Astrocyte of the spinal cord (primary cell): ENCODE measurements at regions not wholly inside any gene's neighbourhood (a gene's known extent, or its start where the extent isn't known, plus 50 kb on each side); places are given as distances from the start of the nearest gene placed in this dataset.

ENCODE experiments used
- DNase-seq: peaks from one replicate; pipeline ENCODE4 v3.0.0; 2011; ENCODE audit warnings: low read depth, low spot score
- H3K4me3 ChIP-seq: 2 replicates; pipeline ENCODE4 v1.5.1; 2011; ENCODE audit warnings: low read depth, mild to moderate bottlenecking, low read length, moderate library complexity
- CTCF ChIP-seq: IDR thresholded peaks from 2 replicates; pipeline ENCODE4 v1.5.1; 2012; ENCODE audit warnings: low read depth, mild to moderate bottlenecking, low read length, inconsistent platforms
- in situ Hi-C: cut with HindIII; loops from 2 replicates; pipeline ENCODE4 v1.10.0; 2017; ENCODE audit warnings: low sequenced_read_pairs

- in situ Hi-C loops = no loop called here
- no peak for TF ChIP-seq CTCF
- DNase-seq = no peak
- no peak overlapping the region for H3K4me3 ChIP-seq
Observed at GRCh38 chr17:12548558-12548957, 117.1 kb upstream of the MYOCD start.

GRCh38 chr17:12549499-12550041, 116.1 kb upstream of the MYOCD start:
- no peak for TF ChIP-seq CTCF
- in situ Hi-C loops = no loop called here
- DNase-seq = peak; percentile 25
- H3K4me3 ChIP-seq = no peak overlapping the region

- in situ Hi-C loops = no loop called here
- DNase-seq = no peak
- no peak overlapping the region for H3K4me3 ChIP-seq
- TF ChIP-seq CTCF = no peak
Observed at GRCh38 chr17:12553625-12554024, 112.1 kb upstream of the MYOCD start.

- no peak for TF ChIP-seq CTCF
- in situ Hi-C loops = no loop called here
- no peak for DNase-seq
- no peak overlapping the region for H3K4me3 ChIP-seq
Observed at GRCh38 chr17:12554251-12554650, 111.4 kb upstream of the MYOCD start.

GRCh38 chr17:12566291-12566690, 99.4 kb upstream of the MYOCD start:
- no peak overlapping the region for H3K4me3 ChIP-seq
- in situ Hi-C loops = no loop called here
- no peak for TF ChIP-seq CTCF
- DNase-seq = no peak

- TF ChIP-seq CTCF = no peak
- no peak overlapping the region for H3K4me3 ChIP-seq
- no peak for DNase-seq
- in situ Hi-C loops = no loop called here
Observed at GRCh38 chr17:12567077-12568053, 98.3 kb upstream of the MYOCD start.
